HepG2 (cell line): ENCODE measurements at regions not wholly inside any gene's neighbourhood (a gene's known extent, or its start where the extent isn't known, plus 50 kb on each side); places are given as distances from the start of the nearest gene placed in this dataset.

ENCODE experiments used
- ATAC-seq: fragments of 200-7000 bp; cut with Tn5 transposase; 3 replicates; pipeline ENCODE4 v1.9.1; 2020; ENCODE audit warnings: mild to moderate bottlenecking, moderate library complexity
- BruUV-seq: library from RNA; stranded (reverse); fragments of 400-500 nt; replicated peaks from 2 replicates; lab custom pipeline; 2021; lab: Mats Ljungman, UMichigan
- CTCF ChIA-PET: fragments of 300-600 bp; formaldehyde crosslinking; extraction: SDS; loops from one replicate; lab custom pipeline; 2021; ENCODE audit warnings: low total read pairs, inconsistent platforms, low intra/inter-chr PET ratio; lab: Yijun Ruan, JAX
- POLR2A ChIA-PET: fragments of 350-600 bp; sonication (Branson Sonifier 250); formaldehyde crosslinking; loops from one replicate; lab custom pipeline; 2020; ENCODE audit warnings: antibody characterized with exemption, inconsistent platforms; lab: Yijun Ruan, JAX
- DNase-seq: peaks from one replicate; pipeline ENCODE4 v3.0.0-alpha.2; 2015; ENCODE audit warnings: low spot score
- FAIRE-seq: peaks from 3 replicates; lab custom pipeline; 2011; peaks lifted over from hg19 to GRCh38; lab: Jason Lieb, UNC
- H2AFZ ChIP-seq: one replicate; pipeline ENCODE4 v1.6.1; 2011; ENCODE audit warnings: low read length, inconsistent platforms
- H3K27ac ChIP-seq: fragments of 300-600 bp; 3 replicates; pipeline ENCODE4 v1.8.0; 2011; ENCODE audit warnings: mixed run types, mild to moderate bottlenecking, mixed read lengths, low read length, inconsistent platforms; ENCODE audit not compliant: insufficient read depth; ENCODE audit errors: extremely low read length
- H3K27me3 ChIP-seq, 2 experiments: fragments of 200-600 bp in 1 of 2; 2 replicates in 1 of 2; 3 replicates in 1 of 2; pipeline versions ENCODE4 v1.6.0 to v1.8.0; 2011; ENCODE audit warnings: low read length in 2 of 2, mild to moderate bottlenecking in 2 of 2, moderate library complexity in 2 of 2, inconsistent platforms in 1 of 2; ENCODE audit not compliant: insufficient read depth in 2 of 2, control insufficient read depth in 1 of 2
- H3K36me3 ChIP-seq, 2 experiments: fragments of 200-600 bp in 1 of 2; replicated peaks in 1 of 2; 2 replicates in 1 of 2; 3 replicates in 1 of 2; pipeline versions ENCODE4 v1.5.1 to v1.8.0; 2011; ENCODE audit warnings: low read length in 2 of 2, inconsistent platforms in 1 of 2; ENCODE audit not compliant: insufficient read depth in 2 of 2, control insufficient read depth in 1 of 2
- H3K4me1 ChIP-seq: 2 replicates; pipeline ENCODE4 v1.5.1; 2012; ENCODE audit warnings: low read length, inconsistent platforms; ENCODE audit not compliant: insufficient read depth
- H3K4me2 ChIP-seq: 2 replicates; pipeline ENCODE4 v1.6.0; 2011; ENCODE audit warnings: low read depth, low read length, inconsistent platforms
- H3K4me3 ChIP-seq, 3 experiments: fragments of 200-600 bp in 1 of 3; sonication (generic), shearing (Covaris generic) in 1 of 3; replicated peaks in 1 of 3; 2 replicates each; pipeline ENCODE4 v1.5.1; 2011 to 2016; ENCODE audit warnings: low read length in 3 of 3, inconsistent platforms in 2 of 3, low read depth in 2 of 3, mild to moderate bottlenecking in 2 of 3, control low read depth in 1 of 3, mixed read lengths in 1 of 3; ENCODE audit not compliant: insufficient read depth in 1 of 3
- H3K79me2 ChIP-seq: one replicate; pipeline ENCODE4 v1.6.1; 2011; ENCODE audit warnings: low read length, inconsistent platforms; ENCODE audit not compliant: insufficient read depth
- H3K9ac ChIP-seq: 2 replicates; pipeline ENCODE4 v1.6.0; 2011; ENCODE audit warnings: mild to moderate bottlenecking, low read depth, low read length, inconsistent platforms; ENCODE audit not compliant: insufficient read depth
- H3K9me3 ChIP-seq: 2 replicates; pipeline ENCODE4 v1.5.1; 2012; ENCODE audit warnings: mild to moderate bottlenecking, low read length
- H4K20me1 ChIP-seq: 2 replicates; pipeline ENCODE4 v1.6.0; 2011; ENCODE audit warnings: inconsistent platforms, mild to moderate bottlenecking, low read length, moderate library complexity; ENCODE audit not compliant: insufficient read depth
- FIP1L1 ChIP-seq: fragments of 200-400 bp; formaldehyde crosslinking; IDR thresholded peaks from 2 replicates; pipeline ENCODE4 v1.6.1; 2018; ENCODE audit warnings: low read depth, mild to moderate bottlenecking, low read length, moderate library complexity, borderline replicate concordance; ENCODE audit not compliant: insufficient read depth
- JUNB ChIP-seq: sonication (generic); formaldehyde crosslinking; IDR thresholded peaks from 2 replicates; pipeline ENCODE4 v1.8.0; 2022; ENCODE audit warnings: missing genetic modification reagents, mild to moderate bottlenecking, borderline replicate concordance
- PPARG ChIP-seq: conservative IDR thresholded peaks from 2 replicates; pipeline ENCODE4 v1.6.1; 2016; ENCODE audit warnings: missing biosample characterization, missing genetic modification reagents
- RNF2 ChIP-seq: fragments of 450-650 bp; conservative IDR thresholded peaks from 2 replicates; pipeline ENCODE4 v1.6.1; 2016; ENCODE audit warnings: low read depth
- TOPORS ChIP-seq: sonication (generic); formaldehyde crosslinking; IDR thresholded peaks from 2 replicates; pipeline ENCODE4 v1.8.0; 2023; ENCODE audit warnings: mild to moderate bottlenecking, missing genetic modification reagents
- U2AF1 ChIP-seq: fragments of 200-400 bp; formaldehyde crosslinking; optimal IDR thresholded peaks from 2 replicates; pipeline ENCODE3; 2017; ENCODE audit warnings: mild to moderate bottlenecking, low read depth, low read length
- WGBS: methylation state at CpG from one replicate; pipeline ENCODE4 v1.1.6; 2017; ENCODE audit warnings: low lambda C conversion rate; 5-methylcytosine and 5-hydroxymethylcytosine counted together
- in situ Hi-C: cut with HindIII; loops from 2 replicates; pipeline ENCODE4 v1.10.0; 2017; ENCODE audit warnings: low pct_unique_long_range_greater_than_20kb; ENCODE audit not compliant: extremely low pct_ligation_motif_present
- intact Hi-C: fragments of 100-400 bp; cut with micrococcal nuclease; formaldehyde crosslinking; loops from one replicate; pipeline ENCODE4 v1.10.0; 2022; ENCODE audit not compliant: unreplicated experiment
- TF ChIP-seq, protein P1 (sequence below): sonication (generic); formaldehyde crosslinking; IDR thresholded peaks from 2 replicates; pipeline ENCODE4 v1.5.0; 2020; ENCODE audit warnings: mild to moderate bottlenecking, missing genetic modification reagents
- TF ChIP-seq, protein P2 (sequence below): sonication (generic); formaldehyde crosslinking; IDR thresholded peaks from 2 replicates; pipeline ENCODE4 v1.5.0; 2020; ENCODE audit warnings: missing genetic modification reagents, mild to moderate bottlenecking, borderline replicate concordance

DNA sequence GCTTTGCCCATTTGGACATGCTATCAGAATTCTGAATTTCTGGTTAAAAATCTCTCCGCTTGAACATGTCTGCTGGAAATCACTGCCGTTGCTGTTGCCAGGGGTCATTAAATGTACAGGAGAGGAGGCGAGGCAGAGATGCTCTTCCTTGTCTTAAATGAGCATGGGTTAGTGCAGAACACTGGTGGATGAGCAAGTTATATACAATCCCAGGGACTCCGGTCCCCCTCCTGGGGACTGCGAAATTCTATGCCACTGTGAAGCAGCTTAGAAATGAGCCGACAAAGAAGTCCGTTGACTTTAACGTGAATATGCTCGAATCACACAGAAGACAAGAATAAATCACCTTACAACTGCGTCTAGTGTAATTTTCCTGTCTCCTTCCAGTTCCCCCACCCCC, 95.1 kb upstream of the KLHL14 start:
- DNase-seq (no peak), ATAC-seq (no peak), FAIRE-seq (no peak)
- CTCF ChIA-PET, result no interaction called here
- H3K4me1 ChIP-seq, result no peaks in the 10 kb centered on the region
- no peaks in the 10 kb centered on the region for H3K36me3 ChIP-seq
- H3K27ac ChIP-seq, result no peak overlapping the region
- no peak overlapping the region for H3K4me3 ChIP-seq
- no peaks in the 10 kb centered on the region for H3K79me2 ChIP-seq
- H3K4me2 ChIP-seq, result no peak overlapping the region
- no TSS peak for BruUV-seq
- H3K27me3 ChIP-seq, result peaks cover 0 to 22% of the 10 kb centered on the region in 2 experiments; a peak in 1 of 5 replicates
- WGBS, result 44% methylated on average over 10 of the region's 10 CpGs
- no peaks in the 10 kb centered on the region for H3K9me3 ChIP-seq
- no peaks in the 10 kb centered on the region for H4K20me1 ChIP-seq
- H2AFZ ChIP-seq, result no peak overlapping the region
- intact Hi-C loops (no loop called here), in situ Hi-C loops (no loop called here)
- TF ChIP-seq JUNB (CRISPR knock-in tag) (no peak), U2AF1 (no peak), TOPORS (CRISPR knock-in tag) (no peak), RNF2 (no peak), FIP1L1 (no peak), PPARG (CRISPR knock-in tag) (no peak)
- TF ChIP-seq, protein P1, sequence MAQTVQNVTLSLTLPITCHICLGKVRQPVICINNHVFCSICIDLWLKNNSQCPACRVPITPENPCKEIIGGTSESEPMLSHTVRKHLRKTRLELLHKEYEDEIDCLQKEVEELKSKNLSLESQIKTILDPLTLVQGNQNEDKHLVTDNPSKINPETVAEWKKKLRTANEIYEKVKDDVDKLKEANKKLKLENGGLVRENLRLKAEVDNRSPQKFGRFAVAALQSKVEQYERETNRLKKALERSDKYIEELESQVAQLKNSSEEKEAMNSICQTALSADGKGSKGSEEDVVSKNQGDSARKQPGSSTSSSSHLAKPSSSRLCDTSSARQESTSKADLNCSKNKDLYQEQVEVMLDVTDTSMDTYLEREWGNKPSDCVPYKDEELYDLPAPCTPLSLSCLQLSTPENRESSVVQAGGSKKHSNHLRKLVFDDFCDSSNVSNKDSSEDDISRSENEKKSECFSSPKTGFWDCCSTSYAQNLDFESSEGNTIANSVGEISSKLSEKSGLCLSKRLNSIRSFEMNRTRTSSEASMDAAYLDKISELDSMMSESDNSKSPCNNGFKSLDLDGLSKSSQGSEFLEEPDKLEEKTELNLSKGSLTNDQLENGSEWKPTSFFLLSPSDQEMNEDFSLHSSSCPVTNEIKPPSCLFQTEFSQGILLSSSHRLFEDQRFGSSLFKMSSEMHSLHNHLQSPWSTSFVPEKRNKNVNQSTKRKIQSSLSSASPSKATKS (CRISPR knock-in tag), result no peak
- TF ChIP-seq, protein P2, sequence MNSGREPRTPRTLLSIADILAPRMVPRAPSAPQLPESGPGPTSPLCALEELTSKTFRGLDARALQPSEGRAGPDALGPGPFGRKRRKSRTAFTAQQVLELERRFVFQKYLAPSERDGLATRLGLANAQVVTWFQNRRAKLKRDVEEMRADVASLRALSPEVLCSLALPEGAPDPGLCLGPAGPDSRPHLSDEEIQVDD (CRISPR knock-in tag), result no peak
- H3K9ac ChIP-seq, result no peak overlapping the region
- POLR2A ChIA-PET, result no interaction called here
